GM19035 (cell line): ENCODE measurements at regions not wholly inside any gene's neighbourhood (a gene's known extent, or its start where the extent isn't known, plus 50 kb on each side); places are given as distances from the start of the nearest gene placed in this dataset.

Experiments
- ATAC-seq: cut with Tn5 transposase; IDR thresholded peaks from one replicate; pipeline ENCODE4 v1.9.1; 2021; ENCODE audit not compliant: unreplicated experiment

DNA sequence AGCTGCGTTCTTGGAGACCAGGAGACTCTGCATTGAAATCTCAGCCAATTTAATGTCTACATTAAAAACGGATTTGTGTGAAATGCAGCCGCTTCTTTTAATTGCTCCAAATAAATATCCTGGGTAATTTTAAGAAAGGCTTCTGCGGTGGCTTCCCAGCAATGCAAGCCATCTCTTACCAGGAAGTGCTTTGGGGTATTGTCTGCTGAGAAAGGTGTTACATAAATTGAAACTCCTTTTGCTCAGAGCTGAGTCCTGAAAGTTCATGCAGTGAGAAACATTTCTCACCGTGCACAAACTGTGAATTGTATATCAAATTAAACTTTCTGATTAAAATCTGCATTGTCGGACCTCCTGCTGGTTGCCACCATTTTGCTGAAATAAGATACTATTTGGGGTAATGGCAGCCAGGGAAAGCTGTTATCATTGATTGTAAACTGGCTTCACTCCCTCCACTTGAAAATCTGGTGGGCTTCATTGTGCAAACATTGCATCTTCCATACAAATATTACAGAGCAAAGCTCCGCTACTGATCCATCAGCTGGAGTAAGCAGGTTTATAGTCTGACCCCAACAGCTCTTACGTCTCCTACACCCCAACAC, 59.5 kb downstream of the ZIC5 start:
- ATAC-seq: no peak

GRCh38 chr13:99911069-99911964, 60.2 kb downstream of the ZIC5 start:
- ATAC-seq: no peak

DNA sequence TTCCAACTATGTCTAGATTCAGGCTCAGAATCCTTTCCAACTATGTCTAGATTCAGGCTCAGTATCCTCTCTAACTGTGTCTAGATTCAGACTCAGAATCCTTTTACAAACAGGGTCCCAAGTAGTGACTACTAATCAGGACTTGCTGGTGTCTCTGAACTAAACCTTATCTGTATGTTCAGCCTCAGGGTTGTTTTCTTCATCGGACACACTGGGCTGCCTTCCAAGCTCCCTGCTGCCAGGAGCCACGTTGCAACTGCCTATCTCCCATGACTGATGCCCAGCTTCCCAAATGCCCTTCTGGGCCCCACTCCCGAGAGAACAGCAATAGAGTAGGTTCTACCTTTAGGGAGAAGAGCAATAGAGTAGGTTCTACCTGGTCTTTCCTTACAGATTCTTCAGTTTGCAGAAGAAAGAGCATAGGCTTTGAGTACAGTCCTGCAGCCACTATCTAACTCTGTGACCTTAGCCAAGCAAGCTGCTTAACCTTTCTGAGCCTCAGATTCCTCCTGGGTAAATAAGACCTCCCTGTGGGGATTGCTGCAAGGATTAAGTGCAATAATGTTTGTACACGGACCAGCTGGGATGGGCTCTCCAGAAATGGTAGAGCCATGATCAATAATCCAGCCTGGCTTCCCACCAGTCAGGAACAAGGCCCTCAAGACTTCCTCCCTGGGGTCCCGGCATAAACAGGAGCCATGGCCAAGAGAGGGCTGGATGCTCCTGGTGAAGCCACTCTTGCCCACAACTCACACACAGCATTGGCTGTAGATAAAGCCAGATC, 61.5 kb downstream of the ZIC5 start:
- no peak for ATAC-seq

GRCh38 chr13:99909097-99909835, 62.3 kb downstream of the ZIC5 start:
- no peak for ATAC-seq

- no peak for ATAC-seq
These were observed 63.3 kb downstream of the ZIC5 start for GRCh38 chr13:99908140-99908803.

DNA sequence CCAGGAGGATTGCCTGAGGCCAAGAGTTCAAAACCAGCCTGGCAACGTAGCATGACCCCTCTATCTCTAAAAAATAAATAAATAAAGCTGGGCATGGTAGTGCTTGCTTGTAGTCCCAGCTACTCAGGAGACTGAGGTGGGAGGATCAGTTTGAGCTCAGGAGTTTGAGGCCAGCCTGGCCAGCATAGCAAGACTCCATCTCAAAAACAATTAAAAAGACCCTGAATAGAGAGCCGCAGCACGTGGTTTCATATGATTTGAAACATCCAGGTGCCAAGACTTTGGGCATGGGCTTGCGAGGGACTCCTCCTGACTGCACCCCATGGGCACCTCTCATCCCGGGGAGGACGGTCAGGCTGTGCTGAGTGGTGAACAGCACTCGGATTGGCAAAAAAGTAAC, 63.9 kb downstream of the ZIC5 start:
- no peak for ATAC-seq

GRCh38 chr13:99907038-99907437, 64.5 kb downstream of the ZIC5 start:
- ATAC-seq: no peak

GRCh38 chr13:99905814-99906213, 65.8 kb downstream of the ZIC5 start:
- ATAC-seq: no peak

- no peak for ATAC-seq
These were observed 66.3 kb downstream of the ZIC5 start for GRCh38 chr13:99905224-99905623.

DNA sequence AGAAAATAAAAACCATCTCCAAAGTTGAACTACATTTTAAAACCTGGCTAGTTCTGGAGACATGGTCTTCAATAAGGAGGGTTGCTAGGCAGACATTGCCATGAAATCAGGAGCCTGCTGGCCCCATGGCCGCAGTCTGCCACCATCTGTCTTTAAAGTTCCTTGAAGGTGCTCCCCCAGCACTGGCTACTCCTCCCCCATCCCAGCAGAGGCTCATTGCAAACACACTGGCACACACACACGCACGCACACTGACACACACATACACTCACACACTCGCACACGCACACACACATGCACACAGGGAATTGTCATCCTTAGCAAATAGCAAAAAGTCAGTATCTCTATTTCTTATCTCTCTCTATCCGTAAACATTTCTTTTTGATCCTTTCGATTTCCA, 68.4 kb downstream of the ZIC5 start:
- ATAC-seq: no peak

- no peak for ATAC-seq
These were observed 68.9 kb downstream of the ZIC5 start for GRCh38 chr13:99902657-99903056.

DNA sequence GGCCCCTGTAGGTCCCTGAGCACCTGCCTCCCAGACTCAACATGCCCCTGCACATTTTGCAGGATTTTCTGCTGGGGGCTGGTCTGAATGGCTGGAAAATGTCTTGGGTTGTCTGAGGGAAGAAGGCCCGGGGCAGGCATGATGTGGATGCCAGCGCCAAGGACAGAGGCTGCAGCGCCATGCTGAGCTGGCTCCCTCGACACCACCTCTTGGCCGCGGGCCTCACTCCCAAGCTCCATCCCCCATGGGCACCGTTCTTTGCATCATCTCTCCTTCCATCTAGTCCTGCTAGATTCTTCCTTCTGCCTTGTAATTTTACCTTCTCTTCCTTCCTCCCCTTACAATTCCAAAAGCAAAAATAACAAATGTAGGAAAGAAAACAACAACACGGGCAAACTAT, 70.6 kb downstream of the ZIC5 start:
- no peak for ATAC-seq

DNA sequence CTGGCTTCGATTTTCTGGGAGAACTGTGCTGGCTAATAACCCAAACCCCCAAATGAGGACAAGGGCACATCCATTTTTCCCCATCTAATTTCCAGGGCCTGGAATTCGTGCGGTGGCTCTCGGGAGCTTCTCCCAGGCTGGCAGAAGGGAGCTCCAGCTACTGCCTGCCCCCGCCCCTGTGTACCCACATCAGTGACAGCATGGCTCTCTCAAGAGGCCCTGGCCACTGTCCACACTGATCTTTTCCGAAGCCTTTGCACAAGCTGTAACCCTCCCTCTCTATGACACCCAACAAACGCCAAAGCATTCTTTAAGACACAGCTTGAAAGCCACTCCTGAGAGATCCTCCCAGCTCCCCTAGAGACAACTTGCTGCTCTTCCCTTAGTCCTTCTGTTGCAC, 73.1 kb downstream of the ZIC5 start:
- ATAC-seq: no peak

DNA sequence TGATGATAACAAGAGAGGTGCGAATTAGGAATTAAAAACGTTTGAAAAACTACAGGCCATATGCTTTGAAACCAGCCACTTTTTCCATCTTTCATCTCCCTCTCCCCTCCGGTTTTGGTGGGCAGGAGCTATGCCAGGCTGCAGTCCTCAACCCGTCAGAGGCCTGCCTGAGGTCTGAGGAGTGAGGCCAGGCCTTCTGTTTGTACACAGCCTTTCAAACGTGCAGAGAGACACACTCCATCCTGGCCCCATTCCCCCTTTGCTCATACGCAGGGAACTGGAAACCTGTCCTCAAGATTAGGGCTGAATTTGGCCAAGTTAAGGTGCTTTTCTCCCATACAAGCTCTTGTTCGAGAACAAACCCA, 74.5 kb downstream of the ZIC5 start:
- ATAC-seq: no peak

DNA sequence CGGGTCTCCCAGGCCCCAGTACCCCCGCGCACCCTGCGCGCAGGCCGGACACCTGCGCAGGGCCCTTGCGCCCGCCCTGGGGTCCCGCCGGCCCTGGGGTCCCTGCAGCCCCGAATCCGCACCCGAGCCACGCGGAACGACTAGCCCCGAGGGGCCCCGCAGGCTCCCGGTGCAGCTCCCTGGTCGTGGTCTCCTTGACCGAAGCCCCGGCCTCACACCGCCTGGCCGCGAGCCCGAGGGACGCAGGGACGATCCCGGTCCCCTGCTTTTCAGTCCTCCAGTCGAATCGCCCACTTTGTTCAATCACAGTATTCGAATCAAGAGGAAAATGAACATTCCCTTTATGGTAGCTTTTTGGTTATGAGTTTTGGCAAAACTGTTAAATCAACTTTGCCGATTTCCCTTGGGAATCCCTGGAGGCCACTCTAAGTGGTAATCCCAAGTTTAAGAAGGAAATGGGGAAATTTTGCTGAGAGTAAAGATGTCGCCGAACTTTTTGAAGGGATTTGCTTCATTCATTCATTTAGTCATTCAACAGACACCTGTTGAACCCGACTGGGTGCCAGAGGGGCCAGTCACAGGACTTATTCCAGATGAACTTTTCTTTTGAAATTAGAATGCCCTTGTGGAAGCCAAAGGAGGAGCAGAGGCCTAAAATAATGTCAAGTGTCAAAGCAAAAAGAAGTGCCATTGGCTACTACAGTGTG, 75.0 kb downstream of the ZIC5 start:
- ATAC-seq: no peak

- ATAC-seq: no peak
These were observed 75.9 kb downstream of the ZIC5 start for GRCh38 chr13:99895444-99896368.

- ATAC-seq: no peak
These were observed 76.6 kb downstream of the ZIC5 start for GRCh38 chr13:99894840-99895443.

DNA sequence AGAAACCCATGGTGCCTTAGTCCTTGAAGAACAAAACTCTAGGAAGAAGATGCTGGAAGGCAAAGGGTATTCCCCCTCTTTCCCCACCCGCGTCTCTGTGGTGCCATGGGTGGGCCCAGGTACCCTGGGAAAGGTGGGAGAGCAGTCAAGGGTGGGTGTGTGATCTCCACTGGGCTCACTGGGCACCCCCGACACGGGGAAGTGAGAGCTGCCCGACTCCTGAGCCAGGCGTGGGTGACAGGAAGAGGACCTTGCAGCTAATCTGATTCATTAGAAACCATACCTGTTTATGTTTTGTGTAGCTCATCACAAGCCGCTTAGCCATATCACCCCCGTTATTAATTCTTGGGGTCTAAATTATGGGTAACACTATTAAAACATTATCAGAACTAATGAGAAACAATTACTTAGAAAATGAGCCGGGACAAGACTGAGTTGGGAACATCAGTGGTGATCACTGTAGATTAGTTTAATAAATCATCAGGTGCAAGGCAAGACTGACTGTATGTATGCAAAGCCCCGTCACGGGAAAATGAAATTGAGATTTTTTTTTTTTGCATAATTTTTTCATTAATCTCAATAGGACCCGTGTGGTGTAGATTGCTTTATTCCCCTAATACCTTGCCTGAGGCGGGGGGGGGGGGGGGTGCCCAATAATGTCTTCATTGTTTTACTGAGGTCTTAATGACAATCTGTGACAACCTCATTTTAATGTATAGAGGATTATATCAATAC, 77.3 kb downstream of the ZIC5 start:
- ATAC-seq: no peak
